ENCODE measurements at regions not wholly inside any gene's neighbourhood (a gene's known extent, or its start where the extent isn't known, plus 50 kb on each side); places are given as distances from the start of the nearest gene placed in this dataset.

- TF ChIP-seq SP2 (tag by site-specific recombination; IDR thresholded peaks at IDR 0.05) = no peak
- TF ChIP-seq ZNF341 (tag by site-specific recombination; IDR thresholded peaks at IDR 0.05; ENCODE audit: low read depth) = no peak
- TF ChIP-seq TSHZ1 (tag by site-specific recombination; IDR thresholded peaks at IDR 0.05; ENCODE audit: borderline replicate concordance) = no peak
- no peak for TF ChIP-seq CTCF (tag by site-specific recombination; IDR thresholded peaks at IDR 0.05)
- no peak for TF ChIP-seq ZBTB8A (tag by site-specific recombination; IDR thresholded peaks at IDR 0.05)
- TF ChIP-seq ZFP69B (tag by site-specific recombination; IDR thresholded peaks at IDR 0.05) = no peak
These were observed 283.7 kb upstream of the PUM3 start for GRCh38 chr9:3127564-3127963.

All from HEK293 (cell line).